SK-N-SH (cell line): ENCODE measurements at regions not wholly inside any gene's neighbourhood (a gene's known extent, or its start where the extent isn't known, plus 50 kb on each side); places are given as distances from the start of the nearest gene placed in this dataset.

Source experiments
- CTCF ChIA-PET: fragments of 300-600, 350-600 bp; formaldehyde crosslinking; extraction: SDS; loops from one replicate; lab custom pipeline; 2021; lab: Yijun Ruan, JAX
- POLR2A ChIA-PET: fragments of 350-600 bp; sonication (Branson Sonifier 250); formaldehyde crosslinking; extraction: SDS; loops from one replicate; lab custom pipeline; 2020; ENCODE audit warnings: antibody characterized with exemption, inconsistent platforms; lab: Yijun Ruan, JAX
- DNase-seq: peaks from one replicate; pipeline ENCODE4 v3.0.0; 2012
- H2AFZ ChIP-seq: fragments of 200-600 bp; sonication (generic); 2 replicates; pipeline ENCODE4 v1.8.1; 2016; ENCODE audit warnings: antibody characterized with exemption, mild to moderate bottlenecking, low read depth
- H3F3A ChIP-seq: fragments of 200-600 bp; sonication (generic); replicated peaks from 2 replicates; pipeline ENCODE3; 2016; ENCODE audit warnings: antibody characterized with exemption, mild to moderate bottlenecking; ENCODE audit not compliant: insufficient read depth
- H3K27ac ChIP-seq, 2 experiments: fragments of 200-500 bp in 1 of 2; fragments of 200-600 bp in 1 of 2; sonication (Bioruptor generic) in 1 of 2; sonication (generic), shearing (Covaris generic) in 1 of 2; 2 replicates each; pipeline versions ENCODE4 v1.5.1 to v1.6.1; 2014 to 2016; ENCODE audit warnings: low read depth in 2 of 2, inconsistent platforms in 1 of 2, low read length in 1 of 2, mild to moderate bottlenecking in 1 of 2, mixed read lengths in 1 of 2
- H3K27me3 ChIP-seq: fragments of 200-600 bp; sonication (generic), shearing (Covaris generic); 2 replicates; pipeline ENCODE4 v1.6.1; 2016; ENCODE audit warnings: mixed run types; ENCODE audit not compliant: insufficient read depth
- H3K36me3 ChIP-seq, 2 experiments: fragments of 200-500 bp in 1 of 2; fragments of 200-600 bp in 1 of 2; sonication (Bioruptor generic) in 1 of 2; sonication (generic) in 1 of 2; replicated peaks in 1 of 2; 2 replicates each; pipeline versions ENCODE3 to v1.5.1; 2014 to 2016; ENCODE audit warnings: low read length in 1 of 2, mild to moderate bottlenecking in 1 of 2; ENCODE audit not compliant: insufficient read depth in 2 of 2, control insufficient read depth in 1 of 2
- H3K4me1 ChIP-seq, 2 experiments: fragments of 200-500 bp in 1 of 2; fragments of 200-600 bp in 1 of 2; sonication (Bioruptor generic) in 1 of 2; sonication (generic), shearing (Covaris generic) in 1 of 2; 2 replicates each; pipeline versions ENCODE4 v1.5.1 to v1.6.1; 2014 to 2016; ENCODE audit warnings: low read depth in 1 of 2, low read length in 1 of 2, mixed run types in 1 of 2; ENCODE audit not compliant: insufficient read depth in 2 of 2, control insufficient read depth in 1 of 2
- H3K4me2 ChIP-seq: fragments of 200-600 bp; sonication (generic), shearing (Covaris generic); 2 replicates; pipeline ENCODE4 v1.6.1; 2017; ENCODE audit warnings: mixed run types
- H3K4me3 ChIP-seq, 2 experiments: fragments of 200-500 bp in 1 of 2; fragments of 200-600 bp in 1 of 2; sonication (Bioruptor generic) in 1 of 2; sonication (generic), shearing (Covaris generic) in 1 of 2; 2 replicates each; pipeline versions ENCODE4 v1.5.1 to v1.8.1; 2014 to 2016; ENCODE audit warnings: low read depth in 2 of 2, inconsistent platforms in 1 of 2, low read length in 1 of 2, mild to moderate bottlenecking in 1 of 2, mixed read lengths in 1 of 2, moderate library complexity in 1 of 2
- H3K79me2 ChIP-seq: fragments of 200-600 bp; sonication (generic); 2 replicates; pipeline ENCODE4 v1.8.1; 2017; ENCODE audit warnings: mild to moderate bottlenecking; ENCODE audit not compliant: insufficient read depth
- H3K9ac ChIP-seq: fragments of 200-600 bp; sonication (generic); 2 replicates; pipeline ENCODE4 v1.6.1; 2017; ENCODE audit warnings: mixed run types
- H3K9me2 ChIP-seq: fragments of 200-600 bp; sonication (generic); 2 replicates; pipeline ENCODE4 v1.6.1; 2017; ENCODE audit warnings: mixed run types
- H3K9me3 ChIP-seq: fragments of 200-600 bp; sonication (generic); 2 replicates; pipeline ENCODE4 v1.6.1; 2017; ENCODE audit warnings: mixed run types, mild to moderate bottlenecking, moderate library complexity
- H4K20me1 ChIP-seq: fragments of 200-600 bp; sonication (generic); 2 replicates; pipeline ENCODE4 v1.6.1; 2017; ENCODE audit warnings: mild to moderate bottlenecking, mixed run types; ENCODE audit not compliant: insufficient read depth
- CHD2 ChIP-seq: fragments of 150-350 bp; IDR thresholded peaks from 2 replicates; pipeline ENCODE4 v1.6.1; 2018; ENCODE audit warnings: low read length; ENCODE audit not compliant: partially characterized antibody
- ELF1 ChIP-seq: IDR thresholded peaks from 2 replicates; pipeline ENCODE4 v1.4.0; 2012
- EP300 ChIP-seq, 2 experiments: IDR thresholded peaks; 2 replicates each; pipeline versions ENCODE4 v1.4.0 to v1.6.1; 2012; ENCODE audit warnings: borderline replicate concordance in 1 of 2, low read depth in 1 of 2, low read length in 1 of 2
- FOXJ3 ChIP-seq: sonication (generic); formaldehyde crosslinking; IDR thresholded peaks from 2 replicates; pipeline ENCODE4 v1.5.1; 2020; ENCODE audit warnings: mild to moderate bottlenecking, missing genetic modification reagents
- GATA2 ChIP-seq: sonication (generic); formaldehyde crosslinking; IDR thresholded peaks from 2 replicates; pipeline ENCODE4 v1.5.0; 2020; ENCODE audit warnings: mild to moderate bottlenecking, missing genetic modification reagents
- JUND ChIP-seq: IDR thresholded peaks from 2 replicates; pipeline ENCODE4 v1.4.0; 2012
- MXI1 ChIP-seq: IDR thresholded peaks from 2 replicates; pipeline ENCODE4 v1.6.1; 2012; ENCODE audit warnings: mild to moderate bottlenecking, low read depth, low read length, improper control_type of control experiment
- NFIC ChIP-seq: IDR thresholded peaks from 2 replicates; pipeline ENCODE4 v1.4.0; 2012; ENCODE audit warnings: borderline replicate concordance
- RAD21 ChIP-seq: IDR thresholded peaks from 2 replicates; pipeline ENCODE4 v1.6.1; 2012; ENCODE audit warnings: mild to moderate bottlenecking, low read length
- RFX5 ChIP-seq: IDR thresholded peaks from 2 replicates; pipeline ENCODE4 v1.6.1; 2012; ENCODE audit warnings: mild to moderate bottlenecking, improper control_type of control experiment, low read length
- RXRA ChIP-seq: IDR thresholded peaks from 2 replicates; pipeline ENCODE4 v1.4.0; 2012; ENCODE audit warnings: low read depth, mild to moderate bottlenecking, borderline replicate concordance
- SIN3A ChIP-seq: IDR thresholded peaks from 2 replicates; pipeline ENCODE4 v1.6.1; 2012; ENCODE audit warnings: low read depth, mild to moderate bottlenecking, low read length, moderate library complexity, borderline replicate concordance
- SMC3 ChIP-seq: IDR thresholded peaks from 2 replicates; pipeline ENCODE4 v1.6.1; 2012; ENCODE audit warnings: low read depth, low read length, improper control_type of control experiment
- TCF12 ChIP-seq: IDR thresholded peaks from 2 replicates; pipeline ENCODE4 v1.4.0; 2012
- WGBS: methylation state at CpG from one replicate; pipeline ENCODE4 v1.1.6; 2017; ENCODE audit warnings: low lambda C conversion rate; 5-methylcytosine and 5-hydroxymethylcytosine counted together
- TF ChIP-seq, protein P1 (sequence below): IDR thresholded peaks from 2 replicates; pipeline ENCODE4; 2012
- TF ChIP-seq, protein P2 (sequence below): fragments of 200-600 bp; sonication (generic); IDR thresholded peaks from 2 replicates; pipeline ENCODE4 v1.6.1; 2017; ENCODE audit warnings: antibody characterized with exemption, mild to moderate bottlenecking, moderate library complexity
- TF ChIP-seq, protein P3 (sequence below): fragments of 150-350 bp; IDR thresholded peaks from 2 replicates; pipeline ENCODE4 v1.6.1; 2016; ENCODE audit warnings: mild to moderate bottlenecking, low read depth, low read length
- TF ChIP-seq, protein P4 (sequence below): IDR thresholded peaks from 2 replicates; pipeline ENCODE4 v1.4.0; 2012; ENCODE audit warnings: low read depth, borderline replicate concordance
- TF ChIP-seq, protein P5 (sequence below): IDR thresholded peaks from 2 replicates; pipeline ENCODE4 v1.4.0; 2012; ENCODE audit warnings: low read depth
- TF ChIP-seq, protein P6 (sequence below): fragments of 150-350 bp; IDR thresholded peaks from 2 replicates; pipeline ENCODE4 v1.6.1; 2017; ENCODE audit warnings: antibody characterized with exemption, low read length, low read depth, borderline replicate concordance

DNA sequence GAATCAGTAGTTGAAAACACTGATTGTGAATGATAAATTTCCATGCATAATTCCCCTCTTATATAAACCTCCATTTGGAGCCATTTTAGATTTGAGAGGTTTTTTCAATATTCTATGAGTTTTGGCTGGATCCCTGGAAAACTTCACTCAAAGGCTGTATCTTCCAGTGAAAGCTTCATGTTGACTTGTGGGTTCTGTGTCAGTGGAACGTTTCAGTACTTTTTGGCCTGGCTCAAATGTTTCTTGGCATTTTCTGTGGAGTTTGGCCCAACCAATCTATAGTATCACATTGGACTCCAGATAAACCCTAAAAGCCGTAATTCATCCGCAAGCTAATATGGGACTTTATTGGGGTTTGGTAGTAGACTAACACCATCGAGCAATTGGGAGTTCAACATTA, 172.6 kb upstream of the PRPS1L1 start:
- Histone ChIP-seq H3F3A (no peaks in the 10 kb centered on the region), H3K4me3 (no peak overlapping the region), H3K4me1 (peaks cover 0 to 2% of the 10 kb centered on the region in 2 experiments; a peak in 2 of 4 replicates), H3K79me2 (no peaks in the 10 kb centered on the region), H3K4me2 (no peak overlapping the region), H3K27ac (no peak overlapping the region), H3K9me3 (no peaks in the 10 kb centered on the region), H3K9me2 (peaks cover 6% of the 10 kb centered on the region; the same call in 1 of the 2 replicates), H3K36me3 (no peaks in the 10 kb centered on the region), H3K27me3 (no peaks in the 10 kb centered on the region), H2AFZ (no peak overlapping the region), H3K9ac (no peak overlapping the region), H4K20me1 (no peaks in the 10 kb centered on the region)
- no peak for TF ChIP-seq SMC3
- TF ChIP-seq RXRA, result no peak
- TF ChIP-seq GATA2, result no peak
- TF ChIP-seq RAD21, result no peak
- TF ChIP-seq, protein P1, sequence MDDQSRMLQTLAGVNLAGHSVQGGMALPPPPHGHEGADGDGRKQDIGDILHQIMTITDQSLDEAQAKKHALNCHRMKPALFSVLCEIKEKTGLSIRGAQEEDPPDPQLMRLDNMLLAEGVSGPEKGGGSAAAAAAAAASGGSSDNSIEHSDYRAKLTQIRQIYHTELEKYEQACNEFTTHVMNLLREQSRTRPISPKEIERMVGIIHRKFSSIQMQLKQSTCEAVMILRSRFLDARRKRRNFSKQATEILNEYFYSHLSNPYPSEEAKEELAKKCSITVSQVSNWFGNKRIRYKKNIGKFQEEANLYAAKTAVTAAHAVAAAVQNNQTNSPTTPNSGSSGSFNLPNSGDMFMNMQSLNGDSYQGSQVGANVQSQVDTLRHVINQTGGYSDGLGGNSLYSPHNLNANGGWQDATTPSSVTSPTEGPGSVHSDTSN, result no peak
- TF ChIP-seq NFIC, result no peak
- TF ChIP-seq RFX5, result no peak
- TF ChIP-seq EP300 (IDR thresholded peaks at IDR 0.05; ENCODE audit: borderline replicate concordance in 1 of 2, low read depth in 1 of 2, low read length in 1 of 2), result no peak
- TF ChIP-seq FOXJ3 (CRISPR knock-in tag), result no peak
- TF ChIP-seq TCF12, result no peak
- ChIA-PET CTCF (interaction anchor here (0.9 kb wide), 1 partner anchor 13 kb away, joined by 4 read pairs; no protein-coding TSS in a partner anchor), POLR2A (no interaction called here)
- no peak for DNase-seq
- 49% methylated on average over 4 of the region's 4 CpGs for WGBS

DNA sequence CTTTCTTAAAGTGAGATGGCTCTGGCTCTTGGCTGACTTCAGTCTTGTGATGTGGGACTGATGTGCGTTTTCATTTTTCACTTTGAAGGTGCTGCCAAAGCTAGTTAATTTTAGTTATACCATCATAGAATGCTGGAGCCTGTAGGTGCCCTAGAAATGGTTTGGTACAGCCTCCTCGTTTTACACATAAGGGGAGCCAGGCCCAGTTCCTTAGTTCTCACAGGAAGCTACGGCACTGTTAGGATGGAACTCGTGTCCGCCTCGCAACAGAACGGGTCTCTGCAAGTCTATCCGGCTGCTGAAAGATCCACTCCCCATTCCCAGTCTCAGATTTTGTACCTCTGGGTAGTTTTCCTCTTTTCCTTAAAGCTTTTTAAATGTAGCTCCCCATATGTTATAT, 173.2 kb upstream of the PRPS1L1 start:
- POLR2A ChIA-PET, result no interaction called here
- CTCF ChIA-PET, result interaction anchor here (0.9 to 1.0 kb wide), 2 partner anchors 10 to 12 kb away, joined by 3 to 4 read pairs; no protein-coding TSS in a partner anchor
- WGBS, result 62% methylated on average over 8 of the region's 8 CpGs
- TF ChIP-seq, protein P1, result no peak
- TF ChIP-seq, protein P2, sequence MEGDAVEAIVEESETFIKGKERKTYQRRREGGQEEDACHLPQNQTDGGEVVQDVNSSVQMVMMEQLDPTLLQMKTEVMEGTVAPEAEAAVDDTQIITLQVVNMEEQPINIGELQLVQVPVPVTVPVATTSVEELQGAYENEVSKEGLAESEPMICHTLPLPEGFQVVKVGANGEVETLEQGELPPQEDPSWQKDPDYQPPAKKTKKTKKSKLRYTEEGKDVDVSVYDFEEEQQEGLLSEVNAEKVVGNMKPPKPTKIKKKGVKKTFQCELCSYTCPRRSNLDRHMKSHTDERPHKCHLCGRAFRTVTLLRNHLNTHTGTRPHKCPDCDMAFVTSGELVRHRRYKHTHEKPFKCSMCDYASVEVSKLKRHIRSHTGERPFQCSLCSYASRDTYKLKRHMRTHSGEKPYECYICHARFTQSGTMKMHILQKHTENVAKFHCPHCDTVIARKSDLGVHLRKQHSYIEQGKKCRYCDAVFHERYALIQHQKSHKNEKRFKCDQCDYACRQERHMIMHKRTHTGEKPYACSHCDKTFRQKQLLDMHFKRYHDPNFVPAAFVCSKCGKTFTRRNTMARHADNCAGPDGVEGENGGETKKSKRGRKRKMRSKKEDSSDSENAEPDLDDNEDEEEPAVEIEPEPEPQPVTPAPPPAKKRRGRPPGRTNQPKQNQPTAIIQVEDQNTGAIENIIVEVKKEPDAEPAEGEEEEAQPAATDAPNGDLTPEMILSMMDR, result no peak
- TF ChIP-seq SIN3A, result no peak
- no peak for TF ChIP-seq ELF1
- TF ChIP-seq, protein P3, sequence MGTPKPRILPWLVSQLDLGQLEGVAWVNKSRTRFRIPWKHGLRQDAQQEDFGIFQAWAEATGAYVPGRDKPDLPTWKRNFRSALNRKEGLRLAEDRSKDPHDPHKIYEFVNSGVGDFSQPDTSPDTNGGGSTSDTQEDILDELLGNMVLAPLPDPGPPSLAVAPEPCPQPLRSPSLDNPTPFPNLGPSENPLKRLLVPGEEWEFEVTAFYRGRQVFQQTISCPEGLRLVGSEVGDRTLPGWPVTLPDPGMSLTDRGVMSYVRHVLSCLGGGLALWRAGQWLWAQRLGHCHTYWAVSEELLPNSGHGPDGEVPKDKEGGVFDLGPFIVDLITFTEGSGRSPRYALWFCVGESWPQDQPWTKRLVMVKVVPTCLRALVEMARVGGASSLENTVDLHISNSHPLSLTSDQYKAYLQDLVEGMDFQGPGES, result no peak
- TF ChIP-seq RFX5, result no peak
- no peak for TF ChIP-seq RAD21
- TF ChIP-seq, protein P4, sequence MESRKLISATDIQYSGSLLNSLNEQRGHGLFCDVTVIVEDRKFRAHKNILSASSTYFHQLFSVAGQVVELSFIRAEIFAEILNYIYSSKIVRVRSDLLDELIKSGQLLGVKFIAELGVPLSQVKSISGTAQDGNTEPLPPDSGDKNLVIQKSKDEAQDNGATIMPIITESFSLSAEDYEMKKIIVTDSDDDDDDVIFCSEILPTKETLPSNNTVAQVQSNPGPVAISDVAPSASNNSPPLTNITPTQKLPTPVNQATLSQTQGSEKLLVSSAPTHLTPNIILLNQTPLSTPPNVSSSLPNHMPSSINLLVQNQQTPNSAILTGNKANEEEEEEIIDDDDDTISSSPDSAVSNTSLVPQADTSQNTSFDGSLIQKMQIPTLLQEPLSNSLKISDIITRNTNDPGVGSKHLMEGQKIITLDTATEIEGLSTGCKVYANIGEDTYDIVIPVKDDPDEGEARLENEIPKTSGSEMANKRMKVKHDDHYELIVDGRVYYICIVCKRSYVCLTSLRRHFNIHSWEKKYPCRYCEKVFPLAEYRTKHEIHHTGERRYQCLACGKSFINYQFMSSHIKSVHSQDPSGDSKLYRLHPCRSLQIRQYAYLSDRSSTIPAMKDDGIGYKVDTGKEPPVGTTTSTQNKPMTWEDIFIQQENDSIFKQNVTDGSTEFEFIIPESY, result no peak
- no peak for TF ChIP-seq JUND
- TF ChIP-seq, protein P5, sequence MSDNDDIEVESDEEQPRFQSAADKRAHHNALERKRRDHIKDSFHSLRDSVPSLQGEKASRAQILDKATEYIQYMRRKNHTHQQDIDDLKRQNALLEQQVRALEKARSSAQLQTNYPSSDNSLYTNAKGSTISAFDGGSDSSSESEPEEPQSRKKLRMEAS, result no peak
- TF ChIP-seq SMC3, result no peak
- TF ChIP-seq CHD2, result no peak
- TF ChIP-seq, protein P6, sequence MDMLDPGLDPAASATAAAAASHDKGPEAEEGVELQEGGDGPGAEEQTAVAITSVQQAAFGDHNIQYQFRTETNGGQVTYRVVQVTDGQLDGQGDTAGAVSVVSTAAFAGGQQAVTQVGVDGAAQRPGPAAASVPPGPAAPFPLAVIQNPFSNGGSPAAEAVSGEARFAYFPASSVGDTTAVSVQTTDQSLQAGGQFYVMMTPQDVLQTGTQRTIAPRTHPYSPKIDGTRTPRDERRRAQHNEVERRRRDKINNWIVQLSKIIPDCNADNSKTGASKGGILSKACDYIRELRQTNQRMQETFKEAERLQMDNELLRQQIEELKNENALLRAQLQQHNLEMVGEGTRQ, result no peak
- TF ChIP-seq GATA2, result no peak
- TF ChIP-seq MXI1, result no peak
- no peak for TF ChIP-seq RXRA

More for the DNA sequence above, 173.2 kb upstream of the PRPS1L1 start:
- peaks cover 6% of the 10 kb centered on the region; the same call in 1 of the 2 replicates for H3K9me2 ChIP-seq
- no peaks in the 10 kb centered on the region for H3K9me3 ChIP-seq
- H3K79me2 ChIP-seq, result no peaks in the 10 kb centered on the region
- no peaks in the 10 kb centered on the region for H4K20me1 ChIP-seq
- no peak overlapping the region for H3K4me2 ChIP-seq
- H3F3A ChIP-seq, result no peaks in the 10 kb centered on the region
- H3K36me3 ChIP-seq, result no peaks in the 10 kb centered on the region
- H3K27ac ChIP-seq, result no peak overlapping the region
- H3K4me3 ChIP-seq, result no peak overlapping the region
- no peak for DNase-seq
- H2AFZ ChIP-seq, result no peak overlapping the region
- peaks cover 0 to 2% of the 10 kb centered on the region in 2 experiments; a peak in 2 of 4 replicates for H3K4me1 ChIP-seq
- no peak overlapping the region for H3K9ac ChIP-seq
- no peaks in the 10 kb centered on the region for H3K27me3 ChIP-seq
